SK-N-MC (cell line): ENCODE measurements at regions not wholly inside any gene's neighbourhood (a gene's known extent, or its start where the extent isn't known, plus 50 kb on each side); places are given as distances from the start of the nearest gene placed in this dataset.
"Not testable (repeated sequence)": the region's sequence is repeated elsewhere in the genome, so short reads cannot be mapped to it uniquely, and the experiment has no call there.

Source experiments
- EZH2 ChIP-seq: fragments of 200-600 bp; sonication (generic); IDR thresholded peaks from one replicate; pipeline ENCODE4 v1.6.1; 2017; ENCODE audit warnings: antibody characterized with exemption
- POLR2AphosphoS5 ChIP-seq: IDR thresholded peaks from 2 replicates; pipeline ENCODE4 v1.6.1; 2012; ENCODE audit warnings: mild to moderate bottlenecking, low read depth, low read length, borderline replicate concordance

- not testable (repeated sequence) for TF ChIP-seq POLR2AphosphoS5, EZH2
These were observed 364.5 kb upstream of the DPYD start for GRCh38 chr1:98285286-98285685.
